HepG2 (cell line): ENCODE measurements at regions not wholly inside any gene's neighbourhood (a gene's known extent, or its start where the extent isn't known, plus 50 kb on each side); places are given as distances from the start of the nearest gene placed in this dataset.

Experiments
- ATAC-seq: fragments of 200-7000 bp; cut with Tn5 transposase; 3 replicates; pipeline ENCODE4 v1.9.1; 2020; ENCODE audit warnings: mild to moderate bottlenecking, moderate library complexity
- BruUV-seq: library from RNA; stranded (reverse); fragments of 400-500 nt; replicated peaks from 2 replicates; lab custom pipeline; 2021; lab: Mats Ljungman, UMichigan
- CTCF ChIA-PET: fragments of 300-600 bp; formaldehyde crosslinking; extraction: SDS; loops from one replicate; lab custom pipeline; 2021; ENCODE audit warnings: low total read pairs, inconsistent platforms, low intra/inter-chr PET ratio; lab: Yijun Ruan, JAX
- POLR2A ChIA-PET: fragments of 350-600 bp; sonication (Branson Sonifier 250); formaldehyde crosslinking; loops from one replicate; lab custom pipeline; 2020; ENCODE audit warnings: antibody characterized with exemption, inconsistent platforms; lab: Yijun Ruan, JAX
- DNase-seq: peaks from one replicate; pipeline ENCODE4 v3.0.0-alpha.2; 2015; ENCODE audit warnings: low spot score
- FAIRE-seq: peaks from 3 replicates; lab custom pipeline; 2011; peaks lifted over from hg19 to GRCh38; lab: Jason Lieb, UNC
- H2AFZ ChIP-seq: one replicate; pipeline ENCODE4 v1.6.1; 2011; ENCODE audit warnings: low read length, inconsistent platforms
- H3K27ac ChIP-seq: fragments of 300-600 bp; 3 replicates; pipeline ENCODE4 v1.8.0; 2011; ENCODE audit warnings: mixed run types, mild to moderate bottlenecking, mixed read lengths, low read length, inconsistent platforms; ENCODE audit not compliant: insufficient read depth; ENCODE audit errors: extremely low read length
- H3K27me3 ChIP-seq, 2 experiments: fragments of 200-600 bp in 1 of 2; 2 replicates in 1 of 2; 3 replicates in 1 of 2; pipeline versions ENCODE4 v1.6.0 to v1.8.0; 2011; ENCODE audit warnings: low read length in 2 of 2, mild to moderate bottlenecking in 2 of 2, moderate library complexity in 2 of 2, inconsistent platforms in 1 of 2; ENCODE audit not compliant: insufficient read depth in 2 of 2, control insufficient read depth in 1 of 2
- H3K36me3 ChIP-seq, 2 experiments: fragments of 200-600 bp in 1 of 2; replicated peaks in 1 of 2; 2 replicates in 1 of 2; 3 replicates in 1 of 2; pipeline versions ENCODE4 v1.5.1 to v1.8.0; 2011; ENCODE audit warnings: low read length in 2 of 2, inconsistent platforms in 1 of 2; ENCODE audit not compliant: insufficient read depth in 2 of 2, control insufficient read depth in 1 of 2
- H3K4me1 ChIP-seq: 2 replicates; pipeline ENCODE4 v1.5.1; 2012; ENCODE audit warnings: low read length, inconsistent platforms; ENCODE audit not compliant: insufficient read depth
- H3K4me2 ChIP-seq: 2 replicates; pipeline ENCODE4 v1.6.0; 2011; ENCODE audit warnings: low read depth, low read length, inconsistent platforms
- H3K4me3 ChIP-seq, 3 experiments: fragments of 200-600 bp in 1 of 3; sonication (generic), shearing (Covaris generic) in 1 of 3; replicated peaks in 1 of 3; 2 replicates each; pipeline ENCODE4 v1.5.1; 2011 to 2016; ENCODE audit warnings: low read length in 3 of 3, inconsistent platforms in 2 of 3, low read depth in 2 of 3, mild to moderate bottlenecking in 2 of 3, control low read depth in 1 of 3, mixed read lengths in 1 of 3; ENCODE audit not compliant: insufficient read depth in 1 of 3
- H3K79me2 ChIP-seq: one replicate; pipeline ENCODE4 v1.6.1; 2011; ENCODE audit warnings: low read length, inconsistent platforms; ENCODE audit not compliant: insufficient read depth
- H3K9ac ChIP-seq: 2 replicates; pipeline ENCODE4 v1.6.0; 2011; ENCODE audit warnings: mild to moderate bottlenecking, low read depth, low read length, inconsistent platforms; ENCODE audit not compliant: insufficient read depth
- H3K9me3 ChIP-seq: 2 replicates; pipeline ENCODE4 v1.5.1; 2012; ENCODE audit warnings: mild to moderate bottlenecking, low read length
- H4K20me1 ChIP-seq: 2 replicates; pipeline ENCODE4 v1.6.0; 2011; ENCODE audit warnings: inconsistent platforms, mild to moderate bottlenecking, low read length, moderate library complexity; ENCODE audit not compliant: insufficient read depth
- CERS6 ChIP-seq: sonication (generic); formaldehyde crosslinking; IDR thresholded peaks from 2 replicates; pipeline ENCODE4 v1.5.0; 2020; ENCODE audit warnings: missing genetic modification reagents
- ELF1 ChIP-seq: sonication (generic); formaldehyde crosslinking; IDR thresholded peaks from 2 replicates; pipeline ENCODE4 v1.4.0; 2020; ENCODE audit warnings: missing genetic modification reagents
- HES4 ChIP-seq: sonication (generic); formaldehyde crosslinking; IDR thresholded peaks from 2 replicates; pipeline ENCODE4 v1.9.0; 2021; ENCODE audit warnings: mild to moderate bottlenecking, missing genetic modification reagents, borderline replicate concordance
- HNF1B ChIP-seq: sonication (generic); formaldehyde crosslinking; IDR thresholded peaks from 2 replicates; pipeline ENCODE4 v1.5.1; 2020; ENCODE audit warnings: mild to moderate bottlenecking, moderate library complexity, missing genetic modification reagents
- MYNN ChIP-seq: sonication (generic); formaldehyde crosslinking; IDR thresholded peaks from 2 replicates; pipeline ENCODE4 v1.4.0; 2020; ENCODE audit warnings: mild to moderate bottlenecking, low read depth, missing genetic modification reagents
- RAD51 ChIP-seq: fragments of 450-650 bp; IDR thresholded peaks from 2 replicates; pipeline ENCODE4 v1.6.1; 2016; ENCODE audit warnings: borderline replicate concordance
- RBM22 ChIP-seq: fragments of 200-400 bp; formaldehyde crosslinking; optimal IDR thresholded peaks from 2 replicates; pipeline ENCODE3; 2017; ENCODE audit warnings: mild to moderate bottlenecking, low read length, moderate library complexity
- TFDP2 ChIP-seq: sonication (generic); formaldehyde crosslinking; IDR thresholded peaks from 2 replicates; pipeline ENCODE4 v1.4.0; 2020; ENCODE audit warnings: missing genetic modification reagents
- ZNF460 ChIP-seq: sonication (generic); formaldehyde crosslinking; IDR thresholded peaks from 2 replicates; pipeline ENCODE4 v1.5.1; 2020; ENCODE audit warnings: missing genetic modification reagents, mild to moderate bottlenecking, borderline replicate concordance
- ZNF691 ChIP-seq: sonication (generic); formaldehyde crosslinking; IDR thresholded peaks from 2 replicates; pipeline ENCODE4 v1.4.0; 2020; ENCODE audit warnings: missing genetic modification reagents, low read depth, mild to moderate bottlenecking, borderline replicate concordance
- WGBS: methylation state at CpG from one replicate; pipeline ENCODE4 v1.1.6; 2017; ENCODE audit warnings: low lambda C conversion rate; 5-methylcytosine and 5-hydroxymethylcytosine counted together
- in situ Hi-C: cut with HindIII; loops from 2 replicates; pipeline ENCODE4 v1.10.0; 2017; ENCODE audit warnings: low pct_unique_long_range_greater_than_20kb; ENCODE audit not compliant: extremely low pct_ligation_motif_present
- intact Hi-C: fragments of 100-400 bp; cut with micrococcal nuclease; formaldehyde crosslinking; loops from one replicate; pipeline ENCODE4 v1.10.0; 2022; ENCODE audit not compliant: unreplicated experiment

- H3K79me2 ChIP-seq, result no peaks in the 10 kb centered on the region
- no peak overlapping the region for H3K27ac ChIP-seq
- no peak for DNase-seq
- H3K4me3 ChIP-seq, result no peak overlapping the region
- no peak overlapping the region for H2AFZ ChIP-seq
- H3K27me3 ChIP-seq, result no peaks in the 10 kb centered on the region
- FAIRE-seq, result no peak
- no peaks in the 10 kb centered on the region for H4K20me1 ChIP-seq
- ATAC-seq, result no peak
- BruUV-seq, result no TSS peak
- in situ Hi-C loops, result no loop called here
- no peak overlapping the region for H3K4me2 ChIP-seq
- H3K36me3 ChIP-seq, result no peaks in the 10 kb centered on the region
- H3K4me1 ChIP-seq, result no peaks in the 10 kb centered on the region
- WGBS, result 1% methylated on average over 2 of the region's 2 CpGs
- POLR2A ChIA-PET, result no interaction called here
- CTCF ChIA-PET, result no interaction called here
- TF ChIP-seq ELF1 (no peak), RAD51 (no peak), RBM22 (no peak)
- no peak overlapping the region for H3K9ac ChIP-seq
- peaks cover 74% of the 10 kb centered on the region for H3K9me3 ChIP-seq
- intact Hi-C loops, result no loop called here
Measured at GRCh38 chr7:125934539-125934938, 1004.9 kb upstream of the POT1 start.

GRCh38 chr7:125930848-125931247 is 1001.2 kb upstream of the POT1 start:
- peaks cover 69% of the 10 kb centered on the region for H3K9me3 ChIP-seq
- no peaks in the 10 kb centered on the region for H3K79me2 ChIP-seq
- ATAC-seq (no peak), FAIRE-seq (no peak)
- CTCF ChIA-PET, result no interaction called here
- no peak overlapping the region for H3K4me2 ChIP-seq
- H3K4me3 ChIP-seq, result no peak overlapping the region
- no TSS peak for BruUV-seq
- no peaks in the 10 kb centered on the region for H4K20me1 ChIP-seq
- in situ Hi-C loops, result no loop called here
- 0% methylated on average over 1 of the region's 1 CpG for WGBS
- POLR2A ChIA-PET, result no interaction called here
- no peak overlapping the region for H2AFZ ChIP-seq
- H3K9ac ChIP-seq, result no peak overlapping the region
- no peak overlapping the region for H3K27ac ChIP-seq
- H3K27me3 ChIP-seq, result no peaks in the 10 kb centered on the region
- intact Hi-C loops, result no loop called here
- H3K4me1 ChIP-seq, result no peaks in the 10 kb centered on the region
- H3K36me3 ChIP-seq, result no peaks in the 10 kb centered on the region
- no peak for TF ChIP-seq HES4 (CRISPR knock-in tag)
- TF ChIP-seq ZNF460 (CRISPR knock-in tag), result no peak
- TF ChIP-seq ZNF691 (CRISPR knock-in tag), result no peak
- TF ChIP-seq TFDP2 (CRISPR knock-in tag), result no peak
- TF ChIP-seq CERS6 (CRISPR knock-in tag), result no peak
- no peak for TF ChIP-seq HNF1B (CRISPR knock-in tag)
- no peak for TF ChIP-seq MYNN (CRISPR knock-in tag)
- TF ChIP-seq, all 625 proteins: peak for 0
- DNase-seq, result no peak
